DMS153 (cell line): ENCODE measurements at regions not wholly inside any gene's neighbourhood (a gene's known extent, or its start where the extent isn't known, plus 50 kb on each side); places are given as distances from the start of the nearest gene placed in this dataset.

Experiments
- DNase-seq: peaks from one replicate; lab custom pipeline; 2025; lab: John Stamatoyannopoulos, UW

DNA sequence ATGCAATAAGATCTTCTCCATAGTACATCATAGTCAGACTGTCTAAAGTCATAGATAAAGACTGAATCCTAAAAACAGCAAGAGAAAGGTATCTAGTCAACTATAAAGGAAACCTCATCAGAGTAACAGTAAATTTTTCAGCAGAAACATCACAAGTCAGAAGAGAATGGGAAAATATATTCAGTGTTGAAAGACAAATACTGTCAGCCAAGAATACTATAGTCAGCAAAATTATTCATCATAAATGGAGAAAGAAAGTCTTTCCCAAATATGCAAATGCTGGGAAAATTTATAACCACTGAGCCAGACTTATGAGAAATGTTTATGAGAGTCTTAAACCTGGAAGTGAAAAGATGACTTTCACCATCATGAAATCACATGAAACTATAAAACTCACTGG is 136.7 kb downstream of the KDR start:
- DNase-seq, result no peak

DNA sequence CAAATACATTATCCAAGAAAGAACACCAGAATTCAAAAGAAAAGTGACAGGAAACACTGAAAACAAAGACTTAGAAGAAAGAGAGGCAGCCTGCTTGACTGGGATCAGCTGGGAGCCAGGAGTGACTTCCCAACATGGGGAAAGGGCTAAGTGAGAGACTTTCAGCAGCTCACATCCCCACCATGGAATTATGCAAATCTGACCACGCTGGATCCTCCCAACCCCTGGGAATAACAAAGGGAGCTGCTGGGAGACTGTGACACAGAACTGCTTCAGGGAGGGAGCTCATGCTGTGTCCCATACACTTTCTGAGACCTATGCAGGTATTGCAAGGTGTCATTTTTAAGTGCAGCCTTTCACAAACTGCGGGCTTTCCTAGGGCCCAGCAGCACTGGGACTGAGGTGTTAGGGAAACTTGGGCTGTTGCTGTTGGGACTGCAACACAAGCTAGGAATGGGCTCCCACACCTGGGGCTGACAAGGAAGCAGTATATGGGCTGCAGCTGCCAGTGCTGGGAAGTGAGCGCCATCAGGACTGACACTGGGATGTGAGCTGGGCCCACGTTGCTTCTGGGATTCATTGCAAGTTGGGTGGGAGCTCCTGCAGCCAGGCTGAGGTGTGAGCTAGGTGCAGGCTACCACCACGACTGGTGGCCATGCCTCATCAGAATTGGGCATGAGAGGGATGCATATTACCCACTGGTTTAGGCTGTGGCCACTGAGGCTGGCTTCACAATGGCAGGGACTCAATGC is 139.1 kb downstream of the KDR start:
- no peak for DNase-seq

DNA sequence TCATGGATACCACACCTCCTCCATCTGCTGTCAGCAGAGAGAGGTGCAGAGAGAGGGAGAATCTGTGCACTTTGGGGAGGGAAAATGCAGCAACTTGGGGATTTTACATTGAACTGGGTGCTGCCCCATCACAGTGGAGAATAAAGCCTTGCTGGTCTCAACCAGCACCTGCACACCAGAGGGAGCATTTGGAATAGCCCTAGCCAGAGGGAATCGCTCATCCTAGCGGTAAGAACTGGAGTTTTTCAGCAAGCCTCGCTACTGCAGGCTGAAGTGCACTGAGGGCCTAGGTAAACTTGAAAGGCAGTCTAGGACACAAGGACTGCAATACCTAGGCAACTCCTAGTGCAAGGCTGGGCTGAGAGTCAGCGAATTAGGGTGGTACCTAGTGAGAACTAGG is 148.7 kb downstream of the KDR start:
- DNase-seq, result no peak

DNA sequence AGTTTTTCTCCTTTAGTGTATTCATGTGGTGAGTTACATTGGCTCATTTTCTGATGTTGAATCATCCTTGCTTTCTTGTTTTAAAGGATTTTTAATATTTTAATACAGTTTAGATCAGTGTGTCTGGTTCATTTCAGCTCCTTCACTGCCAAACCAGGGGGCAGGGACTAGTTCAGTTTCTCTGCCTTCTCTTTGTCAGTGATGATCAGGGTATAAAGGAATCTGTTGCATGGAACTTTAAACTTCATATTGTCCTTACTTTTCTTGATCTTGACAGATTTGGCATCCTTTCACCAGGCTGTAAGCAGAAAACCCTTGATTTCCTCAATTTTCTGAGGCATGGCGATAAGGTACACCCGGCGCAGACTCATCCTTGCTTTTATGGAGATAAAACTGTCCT is 149.4 kb downstream of the KDR start:
- DNase-seq, result no peak

DNA sequence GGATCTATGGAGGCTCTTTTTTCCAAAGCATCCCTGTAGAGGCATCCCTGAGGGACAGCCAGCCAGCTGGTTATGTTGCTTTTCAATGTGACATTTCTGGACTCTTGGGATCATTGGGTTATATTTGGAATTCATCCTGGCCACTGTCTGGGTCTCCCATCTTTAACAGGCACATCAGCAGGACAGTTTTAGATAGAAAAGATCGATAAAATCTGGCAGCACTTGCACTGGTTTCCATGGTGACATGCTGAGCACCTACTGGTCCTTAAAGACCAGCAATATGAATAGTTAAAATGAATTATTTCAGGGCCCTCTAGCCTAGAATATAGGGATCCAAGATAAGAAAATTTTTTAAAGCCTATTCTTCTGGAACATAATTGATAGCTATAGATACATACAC is 151.6 kb downstream of the KDR start:
- no peak for DNase-seq

DNA sequence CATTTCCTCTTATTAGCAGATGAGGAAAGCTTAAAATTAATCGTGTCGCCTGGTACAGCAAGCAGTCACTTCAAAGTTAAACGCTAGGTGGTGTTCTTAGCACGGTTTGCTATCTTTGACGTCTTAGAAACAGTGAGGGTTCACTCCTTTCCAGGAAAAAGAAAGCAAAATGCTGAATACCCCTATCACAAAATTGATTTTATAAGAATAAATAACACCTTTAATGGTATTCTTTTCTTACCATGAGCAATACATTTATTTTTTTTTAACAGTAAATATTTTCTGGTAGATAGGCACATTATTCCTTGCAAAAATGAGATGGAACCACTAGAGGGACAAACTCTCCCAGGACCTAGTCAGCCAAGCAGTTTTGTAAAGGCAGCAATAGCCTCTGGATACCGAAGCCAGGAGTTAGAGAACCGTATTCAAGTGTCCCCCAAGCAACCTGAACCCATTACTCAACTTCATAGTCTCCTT is 153.9 kb downstream of the KDR start:
- peak; percentile 10 for DNase-seq

DNA sequence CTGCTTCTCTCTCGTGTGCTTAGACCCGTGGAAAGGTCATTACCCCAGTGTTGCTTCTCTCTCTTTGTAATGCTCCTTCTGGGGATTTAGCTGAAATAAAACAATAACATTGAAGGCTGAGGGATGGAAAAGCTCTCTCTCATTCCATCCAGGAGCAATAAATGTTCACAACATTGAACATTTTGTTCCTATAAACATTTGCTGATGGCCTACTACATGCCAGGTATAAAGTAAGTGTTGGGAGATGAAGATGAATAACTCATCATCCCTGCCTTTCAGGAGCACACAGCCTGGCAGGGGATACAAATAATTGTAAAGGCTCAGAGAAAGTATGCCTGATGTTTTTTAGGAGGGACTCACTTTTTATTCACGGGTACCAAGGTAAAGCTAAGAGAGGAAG is 158.1 kb downstream of the KDR start:
- no peak for DNase-seq

DNA sequence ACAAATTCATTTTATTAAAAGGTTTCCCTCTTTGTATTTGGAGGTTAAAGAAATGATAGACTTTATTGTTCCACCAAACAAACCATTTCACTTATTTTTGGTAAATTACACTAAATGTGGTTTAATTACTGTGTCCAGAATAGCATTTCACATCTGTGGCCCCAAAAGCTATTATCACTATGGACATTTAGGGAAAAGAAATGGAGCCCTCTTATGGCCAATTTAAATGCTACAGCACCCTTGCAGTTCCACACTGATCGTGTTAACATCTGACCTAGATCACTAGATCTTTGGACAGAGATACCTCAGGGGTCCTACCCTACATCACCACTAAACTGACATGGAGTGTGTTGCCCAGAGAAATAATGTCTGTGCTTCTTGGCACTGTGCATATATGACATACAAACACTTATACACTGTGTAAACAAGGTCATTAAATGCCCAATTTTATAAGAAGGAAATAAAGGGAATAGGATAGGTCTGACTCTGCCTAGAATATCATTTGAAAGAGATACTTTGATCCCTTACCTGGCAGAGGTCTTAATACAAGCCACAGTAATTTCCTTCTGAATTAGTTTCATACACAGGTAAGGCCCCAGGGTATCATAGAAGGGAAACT is 163.9 kb downstream of the KDR start:
- DNase-seq, result peak; percentile 44

DNA sequence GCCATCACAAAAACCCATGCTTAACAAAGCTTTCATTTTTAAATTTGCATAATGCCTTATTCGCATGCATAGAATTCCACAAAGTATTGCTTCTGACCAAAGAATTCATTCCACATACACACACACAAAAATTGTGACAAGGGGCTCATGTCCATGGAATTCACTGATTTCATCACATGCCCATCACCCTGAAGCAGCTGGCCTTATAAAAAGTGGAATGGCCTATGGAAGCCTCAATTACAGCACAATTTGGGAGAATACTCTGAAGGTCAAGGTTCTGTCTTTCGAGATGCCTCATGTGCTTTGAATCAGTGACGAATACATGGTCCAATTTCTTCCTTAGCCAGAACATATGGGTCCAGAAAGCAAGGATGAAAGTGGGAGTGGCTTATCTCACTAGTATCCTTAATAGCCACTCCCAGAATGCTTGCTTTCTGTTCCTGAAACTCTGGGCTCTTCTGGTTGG is 165.7 kb downstream of the KDR start:
- DNase-seq, result no peak

DNA sequence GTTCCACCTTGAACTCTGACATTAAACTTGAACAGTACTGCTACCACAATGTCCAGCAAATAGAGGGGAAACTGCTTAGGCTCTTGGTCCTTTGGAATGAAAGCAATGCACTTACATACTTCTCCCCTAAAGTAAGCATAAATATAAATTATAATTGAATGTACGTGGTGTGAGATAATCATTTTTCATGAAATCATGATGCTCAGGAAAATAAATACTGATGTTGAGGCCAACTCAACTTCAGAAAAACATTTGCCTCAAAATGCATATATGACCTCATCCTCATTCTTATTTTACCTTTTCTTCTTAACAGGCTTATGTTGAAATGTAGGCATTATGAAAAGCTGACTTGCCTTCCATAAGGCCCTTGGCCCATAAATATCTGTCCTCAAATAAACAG is 166.3 kb downstream of the KDR start:
- no peak for DNase-seq

DNA sequence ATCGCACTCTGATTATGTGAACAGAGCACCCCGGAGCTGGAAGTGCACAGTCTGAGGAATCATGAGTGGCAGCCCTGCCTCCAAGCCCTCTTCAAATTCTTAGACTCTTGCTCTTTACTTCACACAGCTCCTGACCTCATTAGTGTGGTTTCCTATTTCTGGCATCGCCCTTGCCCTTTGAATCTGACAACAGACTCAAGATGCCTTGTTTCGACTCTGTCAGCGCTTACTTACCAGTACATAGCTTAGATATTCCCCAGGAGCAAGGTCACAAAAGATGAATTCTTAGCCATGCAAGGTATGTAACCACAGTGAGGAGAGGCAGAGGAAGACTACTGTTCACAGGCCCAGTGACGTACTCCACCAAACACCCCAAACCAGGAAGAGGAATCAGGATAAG is 167.2 kb downstream of the KDR start:
- DNase-seq, result no peak

DNA sequence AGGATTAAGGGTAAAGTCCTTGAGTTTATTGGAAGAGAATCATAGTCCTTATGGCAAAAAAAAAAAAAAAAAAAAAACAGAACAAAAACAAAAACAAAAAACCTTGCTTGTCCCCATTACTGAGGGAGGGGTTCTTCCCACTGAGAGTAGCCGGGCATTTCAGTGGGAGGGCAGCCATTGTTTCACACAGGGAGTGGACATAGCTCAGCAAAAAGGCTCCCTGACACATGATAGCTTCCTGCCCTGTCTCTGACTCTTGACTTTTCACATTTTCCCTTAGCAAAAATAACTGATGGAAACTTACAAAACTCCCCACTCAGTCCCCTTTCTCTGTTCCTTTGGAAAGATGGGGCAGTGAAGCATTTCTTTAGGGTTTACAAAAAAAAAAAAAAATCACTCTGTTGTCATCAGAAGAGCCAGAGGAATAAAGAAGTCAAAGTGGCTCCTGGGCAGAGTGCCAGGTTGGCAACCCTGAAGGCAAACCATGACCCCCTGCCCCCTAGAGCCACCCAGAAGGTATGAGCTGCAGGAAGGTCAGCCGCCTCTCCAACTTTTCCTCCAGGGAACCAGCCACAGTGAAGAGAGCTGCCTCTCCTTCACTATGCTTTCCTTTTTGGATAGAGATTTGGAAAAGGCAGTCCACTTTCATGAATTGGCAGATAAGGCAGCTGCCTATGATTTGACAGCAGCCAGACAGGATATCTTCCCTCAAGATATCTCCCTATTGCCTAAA is 170.6 kb downstream of the KDR start:
- DNase-seq, result peak; percentile 39

DNA sequence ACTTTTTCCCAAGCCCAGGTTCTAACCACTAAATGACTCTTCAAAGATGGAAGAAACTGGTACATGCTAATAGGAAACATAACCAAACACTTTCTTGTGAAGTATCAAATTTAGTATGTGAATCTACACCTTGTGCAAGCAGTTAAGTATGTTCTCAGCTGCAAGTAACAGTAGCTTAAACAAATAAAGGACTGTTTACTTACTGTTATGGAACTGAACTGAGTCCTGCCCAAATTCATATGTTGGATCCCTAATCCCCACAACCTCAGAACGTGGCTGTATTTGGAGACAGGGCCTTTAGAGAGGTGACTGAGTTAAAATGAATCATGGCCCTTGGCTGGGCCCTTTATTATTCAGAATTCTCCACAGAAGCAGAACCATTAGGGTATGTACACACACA is 178.7 kb downstream of the KDR start:
- peak; percentile 70 for DNase-seq

DNA sequence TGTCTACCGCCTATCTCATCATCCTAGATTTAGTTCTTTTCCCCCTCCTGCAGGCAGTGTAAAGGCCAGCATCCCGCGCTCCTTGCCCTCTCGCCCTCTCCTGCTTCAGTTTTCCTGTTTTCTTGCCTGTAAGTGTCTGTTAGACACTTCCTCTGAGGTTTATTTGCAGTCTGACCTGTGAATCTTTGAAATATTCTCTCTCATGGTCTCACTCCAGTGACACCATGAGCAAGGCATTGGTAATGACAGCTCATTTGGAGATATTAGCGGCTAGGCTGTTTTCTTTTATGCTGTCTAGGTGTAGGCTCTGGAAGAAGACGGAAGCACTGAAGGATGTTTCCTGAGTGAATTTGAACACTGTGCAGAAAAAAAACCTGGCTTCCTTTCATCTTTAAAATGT is 179.6 kb downstream of the KDR start:
- DNase-seq, result peak; percentile 28

DNA sequence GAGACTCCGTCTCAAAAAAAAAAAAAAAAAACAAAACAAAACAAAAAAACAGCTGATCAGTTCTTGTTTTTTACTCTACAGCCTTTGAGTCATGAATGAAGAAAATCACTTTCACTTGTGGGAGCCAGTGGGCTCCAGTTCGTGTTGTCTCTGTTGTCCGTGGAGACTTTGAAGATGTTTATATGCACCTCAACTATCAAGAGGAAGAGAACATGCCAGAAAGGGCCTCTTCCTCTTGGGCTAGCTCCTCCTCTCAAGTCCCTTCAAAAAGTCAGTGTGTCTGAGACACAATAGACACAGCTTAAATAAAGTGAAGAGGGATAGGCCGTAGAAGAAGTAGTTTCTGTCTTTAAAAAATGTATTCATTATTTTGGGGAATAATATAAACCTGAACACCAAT is 182.7 kb downstream of the KDR start:
- no peak for DNase-seq

DNA sequence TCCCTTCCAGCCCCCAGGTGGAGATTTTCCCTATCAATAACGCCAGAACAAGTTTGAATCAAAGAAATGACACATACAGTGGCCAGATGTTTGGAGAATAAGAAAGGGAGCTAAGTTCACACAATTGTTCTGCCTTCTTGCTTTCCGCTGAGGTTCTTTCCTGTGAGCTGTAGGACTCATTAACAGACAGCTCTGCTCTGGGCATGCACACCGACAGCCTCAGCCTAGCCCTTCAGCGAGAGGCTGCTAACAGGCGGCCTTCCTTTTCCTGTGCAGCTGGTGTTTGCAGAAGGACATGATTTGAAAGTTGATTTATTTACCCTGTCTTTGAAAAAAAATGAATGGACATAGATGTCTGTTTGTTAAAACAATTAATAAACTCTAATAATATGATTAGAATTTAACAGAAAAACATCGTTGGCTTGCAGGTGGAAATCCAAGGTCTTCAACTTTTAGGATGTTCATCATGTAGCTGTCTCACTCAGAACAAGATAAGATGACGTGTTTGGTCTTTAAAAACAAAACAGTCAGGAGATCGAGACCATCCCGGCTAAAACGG is 183.3 kb downstream of the KDR start:
- DNase-seq, result peak; percentile 51

DNA sequence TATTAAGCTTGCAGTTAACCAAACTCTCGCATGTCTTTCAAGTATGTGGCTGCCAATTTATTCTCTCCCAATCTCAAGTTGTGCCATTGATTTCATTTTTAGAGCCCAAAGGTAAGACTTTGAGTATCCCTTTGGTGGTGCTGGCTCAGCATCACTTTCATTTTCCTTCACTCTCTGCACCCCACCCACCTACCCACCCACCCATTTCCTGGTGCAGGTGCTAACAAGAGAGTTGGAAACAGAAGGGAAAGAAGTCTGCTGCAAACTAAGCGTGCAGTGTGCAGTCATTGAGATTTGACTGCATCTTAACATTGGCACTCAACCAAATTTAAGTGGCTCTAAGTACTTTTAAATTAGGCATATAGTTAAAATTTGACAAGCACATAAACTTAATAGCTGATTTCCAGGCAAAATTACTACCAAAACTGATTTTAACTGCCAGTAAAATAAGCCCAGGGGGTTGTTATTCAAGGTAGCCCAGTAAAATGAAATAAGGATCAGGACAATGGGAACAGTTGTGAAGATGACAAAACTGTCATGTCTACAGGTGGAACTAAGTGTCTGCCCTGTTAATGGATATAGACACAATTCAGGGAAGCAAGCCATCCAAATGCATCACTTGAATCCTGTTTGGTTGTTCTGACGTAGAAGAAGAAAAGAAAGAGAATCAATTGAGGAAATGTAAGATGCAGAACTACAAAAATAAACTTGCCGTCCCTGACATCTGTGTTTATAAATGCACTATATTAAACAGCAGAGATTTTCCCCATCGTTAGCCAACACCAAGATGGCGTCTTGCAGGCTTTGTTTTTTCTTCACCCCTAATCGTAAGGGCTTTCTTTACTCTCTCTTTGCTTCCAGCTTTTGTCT is 184.2 kb downstream of the KDR start:
- peak; percentile 36 for DNase-seq

DNA sequence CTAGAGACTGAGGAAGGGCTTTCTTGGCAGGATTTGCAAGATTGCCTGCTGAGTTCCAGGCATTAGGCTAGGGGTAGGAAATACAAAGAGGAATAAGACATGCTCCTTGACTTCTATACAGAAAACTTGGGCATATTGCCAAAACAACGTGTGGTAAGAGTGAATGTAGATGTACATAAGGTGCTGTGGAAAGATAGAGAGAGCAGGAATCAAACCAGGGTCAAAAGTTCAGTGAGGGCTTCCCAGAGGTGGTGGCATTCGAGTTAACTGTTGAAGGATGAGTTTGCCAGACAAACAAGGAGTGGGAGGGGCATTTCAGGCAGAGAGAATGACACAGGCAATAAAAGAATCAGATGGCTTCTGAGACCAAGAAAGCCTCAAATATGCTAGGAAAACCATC is 187.9 kb downstream of the KDR start:
- no peak for DNase-seq

DNA sequence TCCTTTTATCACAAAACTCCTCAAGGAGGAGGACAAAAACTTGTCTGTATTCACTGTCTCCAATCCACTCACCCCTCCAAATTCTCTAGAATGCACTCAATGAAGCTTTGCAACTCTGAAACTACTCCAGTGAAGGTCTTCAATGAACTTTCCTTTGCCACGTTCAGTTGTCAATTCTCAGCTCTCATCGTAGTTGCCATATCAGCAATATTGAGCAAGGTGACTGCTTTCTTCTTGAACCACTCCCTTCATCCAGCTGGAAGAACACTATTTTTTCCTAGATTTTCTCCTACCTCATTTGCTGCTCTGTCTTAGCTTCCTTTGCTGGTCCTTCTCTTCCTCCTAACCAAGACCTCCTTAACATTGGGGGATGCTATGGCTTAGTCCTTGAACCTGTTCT is 191.8 kb downstream of the KDR start:
- no peak for DNase-seq

DNA sequence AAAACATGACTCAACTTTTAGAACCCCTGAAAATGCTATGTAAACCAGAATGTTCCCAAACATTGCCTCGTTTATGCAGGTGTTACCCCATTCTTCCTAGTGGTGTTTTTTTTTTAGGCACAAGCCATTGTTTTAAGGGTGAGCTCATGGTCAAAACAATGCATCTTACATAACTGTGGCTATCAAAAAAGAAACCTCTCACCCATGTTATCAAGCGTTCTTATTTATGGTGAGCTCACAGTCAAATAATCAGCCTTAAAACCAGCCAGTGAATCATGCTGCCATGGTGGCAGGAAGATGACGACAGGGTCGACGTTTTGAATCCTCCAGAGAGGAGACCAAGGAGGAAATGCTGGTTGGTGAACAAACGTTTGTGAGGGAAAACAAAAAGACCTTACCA is 195.2 kb downstream of the KDR start:
- DNase-seq, result peak; percentile 84

DNA sequence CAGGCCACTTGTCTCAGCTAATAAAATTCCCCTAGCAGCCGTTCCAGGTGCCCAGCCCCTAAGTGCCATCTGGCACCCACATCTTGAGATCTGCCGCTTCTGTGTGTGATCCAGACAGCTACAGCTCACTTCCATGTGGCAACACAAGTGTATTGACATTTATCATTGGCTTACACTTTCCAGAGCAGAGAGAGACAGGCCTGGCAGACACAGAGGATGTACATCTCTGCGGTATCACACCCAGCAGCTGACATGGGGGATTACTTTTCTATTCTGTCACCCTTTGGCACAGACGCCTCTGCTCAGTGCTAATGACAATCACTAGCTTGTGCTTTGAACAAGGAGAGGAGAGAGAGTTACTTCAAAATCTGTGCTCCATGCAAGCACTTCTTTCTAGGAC is 195.9 kb downstream of the KDR start:
- DNase-seq, result peak; percentile 55

DNA sequence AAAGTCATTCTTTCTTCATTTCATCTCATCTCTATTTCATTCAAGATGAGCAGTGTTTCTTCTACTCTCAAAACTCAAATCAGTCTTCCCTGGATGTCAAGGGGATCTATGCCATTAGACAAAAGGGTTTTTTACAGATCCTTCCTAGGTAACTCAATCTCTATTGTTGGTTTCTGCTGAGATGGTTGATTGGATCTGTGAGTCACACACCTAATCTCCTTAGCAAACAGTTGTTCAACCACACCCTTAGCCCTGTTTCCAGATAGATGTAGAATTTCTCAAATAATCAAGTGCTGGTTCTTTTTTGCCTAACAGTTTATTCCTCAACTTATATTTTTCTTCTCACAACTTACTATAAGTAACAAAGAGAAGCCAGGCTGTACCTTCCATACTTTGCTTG is 200.5 kb downstream of the KDR start:
- peak; percentile 2 for DNase-seq
